ENCODE measurements at regions not wholly inside any gene's neighbourhood (a gene's known extent, or its start where the extent isn't known, plus 50 kb on each side); places are given as distances from the start of the nearest gene placed in this dataset.

DNA sequence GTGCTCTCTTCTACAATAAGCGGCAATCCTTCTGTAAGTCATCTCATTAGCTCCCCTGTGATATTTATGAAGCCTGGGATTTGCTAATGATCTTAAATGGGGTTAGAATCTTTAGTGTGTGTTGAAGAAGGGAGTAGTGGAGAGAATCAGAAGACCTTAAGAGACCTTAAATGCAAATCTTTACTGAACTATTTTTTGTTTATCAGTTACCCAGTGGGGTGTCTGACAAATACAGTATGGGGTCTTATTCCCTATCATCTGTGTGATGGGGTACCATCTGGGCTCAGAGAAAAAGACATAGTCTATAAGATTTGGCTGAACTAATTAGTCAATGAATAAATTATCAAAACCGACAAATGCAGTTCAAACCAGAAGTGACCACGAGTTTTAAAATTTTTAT, 378.4 kb upstream of the SGCD start:
- TF ChIP-seq, protein P1, sequence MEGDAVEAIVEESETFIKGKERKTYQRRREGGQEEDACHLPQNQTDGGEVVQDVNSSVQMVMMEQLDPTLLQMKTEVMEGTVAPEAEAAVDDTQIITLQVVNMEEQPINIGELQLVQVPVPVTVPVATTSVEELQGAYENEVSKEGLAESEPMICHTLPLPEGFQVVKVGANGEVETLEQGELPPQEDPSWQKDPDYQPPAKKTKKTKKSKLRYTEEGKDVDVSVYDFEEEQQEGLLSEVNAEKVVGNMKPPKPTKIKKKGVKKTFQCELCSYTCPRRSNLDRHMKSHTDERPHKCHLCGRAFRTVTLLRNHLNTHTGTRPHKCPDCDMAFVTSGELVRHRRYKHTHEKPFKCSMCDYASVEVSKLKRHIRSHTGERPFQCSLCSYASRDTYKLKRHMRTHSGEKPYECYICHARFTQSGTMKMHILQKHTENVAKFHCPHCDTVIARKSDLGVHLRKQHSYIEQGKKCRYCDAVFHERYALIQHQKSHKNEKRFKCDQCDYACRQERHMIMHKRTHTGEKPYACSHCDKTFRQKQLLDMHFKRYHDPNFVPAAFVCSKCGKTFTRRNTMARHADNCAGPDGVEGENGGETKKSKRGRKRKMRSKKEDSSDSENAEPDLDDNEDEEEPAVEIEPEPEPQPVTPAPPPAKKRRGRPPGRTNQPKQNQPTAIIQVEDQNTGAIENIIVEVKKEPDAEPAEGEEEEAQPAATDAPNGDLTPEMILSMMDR (IDR thresholded peaks at IDR 0.05; ENCODE audit: insufficient read depth, low read depth, low read length) = no peak
- no peak for TF ChIP-seq EZH2 (IDR thresholded peaks at IDR 0.05; ENCODE audit: insufficient read depth, low read length)

Data from astrocyte (in vitro differentiated cells and primary cell).